K562 (cell line): ENCODE measurements at regions not wholly inside any gene's neighbourhood (a gene's known extent, or its start where the extent isn't known, plus 50 kb on each side); places are given as distances from the start of the nearest gene placed in this dataset.

ENCODE experiments used
- ATAC-seq: fragments of 200-7000 bp; cut with Tn5 transposase; 3 replicates; pipeline ENCODE4 v1.9.1; 2020; ENCODE audit warnings: moderate library complexity
- BruUV-seq: library from RNA; stranded (reverse); fragments of 400-500 nt; replicated peaks from 2 replicates; lab custom pipeline; 2021; lab: Mats Ljungman, UMichigan
- CTCF ChIA-PET: fragments of 300-600 bp; formaldehyde crosslinking; extraction: SDS; loops from one replicate; lab custom pipeline; 2021; ENCODE audit warnings: low intra/inter-chr PET ratio; lab: Yijun Ruan, JAX
- POLR2A ChIA-PET: fragments of 300-600, 350-650 bp; sonication (Branson Sonifier 250); formaldehyde crosslinking; extraction: SDS; loops from one replicate; lab custom pipeline; 2021; ENCODE audit warnings: antibody characterized with exemption, inconsistent platforms; lab: Yijun Ruan, JAX
- DNase-seq, 4 experiments: peaks; one replicate each; pipeline versions ENCODE4 v3.0.0 to v3.0.0-alpha.2; 2011 to 2018; ENCODE audit warnings: low spot score in 3 of 4, mixed read lengths in 3 of 4; ENCODE audit errors: extremely low read depth in 1 of 4
- FAIRE-seq: peaks from 2 replicates; lab custom pipeline; 2011; peaks lifted over from hg19 to GRCh38; lab: Jason Lieb, UNC
- H2AFZ ChIP-seq: 2 replicates; pipeline ENCODE4 v1.6.0; 2011; ENCODE audit warnings: low read depth, low read length, control low read depth, inconsistent platforms
- H3K27ac ChIP-seq: fragments of 200-600 bp; 3 replicates; pipeline ENCODE4 v1.8.0; 2011; ENCODE audit warnings: low read depth, mild to moderate bottlenecking, control low read depth, inconsistent platforms, low read length, moderate library complexity, mixed read lengths; ENCODE audit errors: extremely low read depth
- H3K27me3 ChIP-seq, 2 experiments: fragments of 300-600 bp in 1 of 2; 2 replicates in 1 of 2; 3 replicates in 1 of 2; pipeline versions ENCODE4 v1.6.0 to v1.8.0; 2011; ENCODE audit warnings: inconsistent platforms in 2 of 2, low read length in 2 of 2, mild to moderate bottlenecking in 1 of 2, mixed read lengths in 1 of 2, moderate library complexity in 1 of 2; ENCODE audit not compliant: control insufficient read depth in 2 of 2, insufficient read depth in 2 of 2
- H3K36me3 ChIP-seq: fragments of 300-600 bp; 3 replicates; pipeline ENCODE4 v1.8.0; 2011; ENCODE audit warnings: mild to moderate bottlenecking, low read length, inconsistent platforms; ENCODE audit not compliant: control insufficient read depth, insufficient read depth
- H3K4me1 ChIP-seq, 2 experiments: fragments of 200-600 bp in 1 of 2; replicated peaks in 1 of 2; 2 replicates in 1 of 2; 3 replicates in 1 of 2; pipeline versions ENCODE4 v1.5.1 to v1.8.0; 2011; ENCODE audit warnings: inconsistent platforms in 2 of 2, low read length in 2 of 2, mild to moderate bottlenecking in 1 of 2, mixed read lengths in 1 of 2, moderate library complexity in 1 of 2; ENCODE audit not compliant: control insufficient read depth in 2 of 2, insufficient read depth in 2 of 2
- H3K4me2 ChIP-seq: 2 replicates; pipeline ENCODE4 v1.6.1; 2011; ENCODE audit warnings: low read length, control low read depth, inconsistent platforms, mixed read lengths; ENCODE audit not compliant: insufficient read depth
- H3K4me3 ChIP-seq: fragments of 200-600 bp; sonication (generic), shearing (Covaris generic); 2 replicates; pipeline ENCODE4 v1.5.1; 2016; ENCODE audit warnings: control low read depth, inconsistent platforms
- H3K79me2 ChIP-seq: fragments of 200-600 bp; 3 replicates; pipeline ENCODE4 v1.8.0; 2011; ENCODE audit warnings: low read length, inconsistent platforms; ENCODE audit not compliant: control insufficient read depth, insufficient read depth
- H3K9ac ChIP-seq, 2 experiments: 2 replicates each; pipeline versions ENCODE4 v1.6.0 to v1.6.1; 2011; ENCODE audit warnings: low read depth in 2 of 2, low read length in 2 of 2, control low read depth in 1 of 2, inconsistent platforms in 1 of 2, mild to moderate bottlenecking in 1 of 2, mixed read lengths in 1 of 2; ENCODE audit not compliant: insufficient read depth in 1 of 2
- H3K9me1 ChIP-seq: one replicate; pipeline ENCODE4 v1.6.0; 2011; ENCODE audit warnings: inconsistent platforms, mild to moderate bottlenecking, low read length, moderate library complexity; ENCODE audit not compliant: control insufficient read depth, insufficient read depth
- H3K9me3 ChIP-seq: replicated peaks from 2 replicates; pipeline ENCODE4 v1.5.1; 2011; ENCODE audit warnings: low read depth, low read length, inconsistent platforms; ENCODE audit not compliant: control insufficient read depth, insufficient read depth
- H4K20me1 ChIP-seq: replicated peaks from 2 replicates; pipeline ENCODE4 v1.6.1; 2011; ENCODE audit warnings: low read length, inconsistent platforms, mixed read lengths; ENCODE audit not compliant: control insufficient read depth, insufficient read depth
- CBFB ChIP-seq: sonication (generic); formaldehyde crosslinking; IDR thresholded peaks from 2 replicates; pipeline ENCODE4 v1.4.0; 2020; ENCODE audit warnings: mild to moderate bottlenecking, missing genetic modification reagents
- E2F6 ChIP-seq, 2 experiments: IDR thresholded peaks; 2 replicates each; pipeline ENCODE4 v1.6.1; 2011; ENCODE audit warnings: borderline replicate concordance in 1 of 2, control low read depth in 1 of 2, low read depth in 1 of 2, low read length in 1 of 2, mild to moderate bottlenecking in 1 of 2, mixed read lengths in 1 of 2, moderate library complexity in 1 of 2; ENCODE audit not compliant: insufficient read depth in 1 of 2, insufficient read length in 1 of 2, poor library complexity in 1 of 2, severe bottlenecking in 1 of 2; ENCODE audit errors: extremely low read depth in 1 of 2
- E2F8 ChIP-seq: fragments of 450-650 bp; IDR thresholded peaks from 2 replicates; pipeline ENCODE4 v1.7.1; 2018; ENCODE audit warnings: mild to moderate bottlenecking, low read depth; ENCODE audit not compliant: partially characterized antibody
- HEY1 ChIP-seq: fragments of 250-450 bp; sonication (Bioruptor Pico); IDR thresholded peaks from 2 replicates; pipeline ENCODE4 v1.5.0; 2020; ENCODE audit warnings: mild to moderate bottlenecking, moderate library complexity, borderline replicate concordance
- HSF4 ChIP-seq: fragments of 250-450 bp; sonication (Bioruptor Pico); IDR thresholded peaks from 2 replicates; pipeline ENCODE4 v2.1.2; 2022; ENCODE audit warnings: mild to moderate bottlenecking, moderate library complexity, borderline replicate concordance
- PCBP2 ChIP-seq: fragments of 200-400 bp; formaldehyde crosslinking; IDR thresholded peaks from 2 replicates; pipeline ENCODE4 v1.6.1; 2018; ENCODE audit warnings: low read length, low read depth, mild to moderate bottlenecking, moderate library complexity; ENCODE audit not compliant: poor library complexity, severe bottlenecking
- PML ChIP-seq: IDR thresholded peaks from 2 replicates; pipeline ENCODE4 v1.6.1; 2012; ENCODE audit warnings: low read length, inconsistent platforms
- PTRF ChIP-seq: fragments of 450-650 bp; IDR thresholded peaks from 2 replicates; pipeline ENCODE4 v1.6.1; 2016; ENCODE audit warnings: mild to moderate bottlenecking, missing genetic modification characterization, missing compliant biosample characterization
- ZFPM2 ChIP-seq: fragments of 250-450 bp; sonication (Bioruptor Pico); IDR thresholded peaks from 2 replicates; pipeline ENCODE4 v1.5.1; 2022; ENCODE audit warnings: mild to moderate bottlenecking
- ZNF3 ChIP-seq: fragments of 250-450 bp; sonication (Bioruptor Pico); IDR thresholded peaks from 2 replicates; pipeline ENCODE4 v1.5.0; 2021; ENCODE audit warnings: mild to moderate bottlenecking, moderate library complexity
- ZNF431 ChIP-seq: sonication (generic); formaldehyde crosslinking; IDR thresholded peaks from 2 replicates; pipeline ENCODE4 v1.8.0; 2022; ENCODE audit warnings: mild to moderate bottlenecking, missing genetic modification reagents
- ZNF57 ChIP-seq: fragments of 450-650 bp; formaldehyde crosslinking; IDR thresholded peaks from 2 replicates; pipeline ENCODE4 v1.4.0; 2020; ENCODE audit warnings: mild to moderate bottlenecking, moderate library complexity
- WGBS: fragments of 100-300 bp; shearing (Covaris generic); methylation state at CpG from one replicate; pipeline ENCODE4 v1.1.6; 2016; ENCODE audit warnings: low coverage, mixed read lengths; ENCODE audit not compliant: insufficient coverage; ENCODE audit errors: missing lambda C conversion rate; 5-methylcytosine and 5-hydroxymethylcytosine counted together
- in situ Hi-C: fragments of 300-500 bp; cut with MboI; formaldehyde crosslinking; loops from 4 replicates; pipeline ENCODE4 v1.15.0; 2018; ENCODE audit warnings: inconsistent platforms, mixed read lengths
- intact Hi-C: fragments of 100-400 bp; cut with micrococcal nuclease; formaldehyde crosslinking; loops from 2 replicates; pipeline ENCODE4 v1.14.2; 2022
- TF ChIP-seq, protein P1 (sequence below), 2 experiments: fragments of 450-650 bp; conservative IDR thresholded peaks; 2 replicates each; pipeline ENCODE4 v1.6.1; 2017; ENCODE audit warnings: mild to moderate bottlenecking in 2 of 2, moderate library complexity in 2 of 2
- TF ChIP-seq, protein P2 (sequence below): IDR thresholded peaks from 2 replicates; pipeline ENCODE4 v1.6.1; 2011; ENCODE audit warnings: borderline replicate concordance, low read depth, mild to moderate bottlenecking, moderate library complexity, low read length; ENCODE audit not compliant: insufficient read depth, poor library complexity, severe bottlenecking

DNA sequence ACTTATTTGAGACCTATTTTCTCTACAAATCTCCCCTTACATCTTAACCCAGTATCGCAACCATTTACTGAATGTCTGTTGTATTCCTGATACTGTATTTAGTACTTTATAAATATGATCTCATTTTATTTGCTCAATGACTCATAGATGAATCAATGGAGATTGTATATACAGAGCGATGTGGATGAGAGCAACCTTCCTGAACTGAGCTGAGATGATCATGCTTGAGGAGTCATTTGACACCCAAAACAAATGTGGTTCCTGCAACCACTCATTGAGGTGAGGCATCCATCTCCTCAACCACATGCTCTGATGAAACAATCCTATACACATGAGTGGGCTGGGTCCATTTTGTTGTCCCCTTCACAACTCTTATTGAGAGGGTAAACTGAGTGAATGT is 250.0 kb downstream of the CDC14C start:
- intact Hi-C loops = no loop called here
- TF ChIP-seq ZNF57 = no peak
- TF ChIP-seq ZNF3 (CRISPR knock-in tag) = no peak
- TF ChIP-seq, protein P1, sequence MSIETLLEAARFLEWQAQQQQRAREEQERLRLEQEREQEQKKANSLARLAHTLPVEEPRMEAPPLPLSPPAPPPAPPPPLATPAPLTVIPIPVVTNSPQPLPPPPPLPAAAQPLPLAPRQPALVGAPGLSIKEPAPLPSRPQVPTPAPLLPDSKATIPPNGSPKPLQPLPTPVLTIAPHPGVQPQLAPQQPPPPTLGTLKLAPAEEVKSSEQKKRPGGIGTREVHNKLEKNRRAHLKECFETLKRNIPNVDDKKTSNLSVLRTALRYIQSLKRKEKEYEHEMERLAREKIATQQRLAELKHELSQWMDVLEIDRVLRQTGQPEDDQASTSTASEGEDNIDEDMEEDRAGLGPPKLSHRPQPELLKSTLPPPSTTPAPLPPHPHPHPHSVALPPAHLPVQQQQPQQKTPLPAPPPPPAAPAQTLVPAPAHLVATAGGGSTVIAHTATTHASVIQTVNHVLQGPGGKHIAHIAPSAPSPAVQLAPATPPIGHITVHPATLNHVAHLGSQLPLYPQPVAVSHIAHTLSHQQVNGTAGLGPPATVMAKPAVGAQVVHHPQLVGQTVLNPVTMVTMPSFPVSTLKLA (conservative IDR thresholded peaks at IDR 0.05) = no peak
- no peak for TF ChIP-seq E2F6 (IDR thresholded peaks at IDR 0.05; ENCODE audit: borderline replicate concordance in 1 of 2, extremely low read depth in 1 of 2, insufficient read depth in 1 of 2, insufficient read length in 1 of 2, low read depth in 1 of 2, low read length in 1 of 2, poor library complexity in 1 of 2, severe bottlenecking in 1 of 2)
- no peak for TF ChIP-seq PTRF
- TF ChIP-seq ZNF431 (CRISPR knock-in tag) = no peak
- TF ChIP-seq PML = no peak
- TF ChIP-seq HSF4 (CRISPR knock-in tag) = no peak
- no peak for TF ChIP-seq HEY1 (CRISPR knock-in tag)
- no peak for TF ChIP-seq E2F8
- no peak for TF ChIP-seq PCBP2
- no peak for TF ChIP-seq ZFPM2 (CRISPR knock-in tag)
- TF ChIP-seq, protein P2, sequence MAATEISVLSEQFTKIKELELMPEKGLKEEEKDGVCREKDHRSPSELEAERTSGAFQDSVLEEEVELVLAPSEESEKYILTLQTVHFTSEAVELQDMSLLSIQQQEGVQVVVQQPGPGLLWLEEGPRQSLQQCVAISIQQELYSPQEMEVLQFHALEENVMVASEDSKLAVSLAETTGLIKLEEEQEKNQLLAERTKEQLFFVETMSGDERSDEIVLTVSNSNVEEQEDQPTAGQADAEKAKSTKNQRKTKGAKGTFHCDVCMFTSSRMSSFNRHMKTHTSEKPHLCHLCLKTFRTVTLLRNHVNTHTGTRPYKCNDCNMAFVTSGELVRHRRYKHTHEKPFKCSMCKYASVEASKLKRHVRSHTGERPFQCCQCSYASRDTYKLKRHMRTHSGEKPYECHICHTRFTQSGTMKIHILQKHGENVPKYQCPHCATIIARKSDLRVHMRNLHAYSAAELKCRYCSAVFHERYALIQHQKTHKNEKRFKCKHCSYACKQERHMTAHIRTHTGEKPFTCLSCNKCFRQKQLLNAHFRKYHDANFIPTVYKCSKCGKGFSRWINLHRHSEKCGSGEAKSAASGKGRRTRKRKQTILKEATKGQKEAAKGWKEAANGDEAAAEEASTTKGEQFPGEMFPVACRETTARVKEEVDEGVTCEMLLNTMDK = no peak
- no peak for TF ChIP-seq CBFB (CRISPR knock-in tag)

More for the DNA sequence above, 250.0 kb downstream of the CDC14C start:
- FAIRE-seq (no peak), ATAC-seq (no peak), DNase-seq (no peak)
- Histone ChIP-seq H4K20me1 (no peaks in the 10 kb centered on the region), H3K4me2 (no peak overlapping the region), H3K4me3 (no peak overlapping the region), H3K27me3 (no peaks in the 10 kb centered on the region), H3K9me3 (no peaks in the 10 kb centered on the region), H3K27ac (no peak overlapping the region), H2AFZ (no peak overlapping the region), H3K36me3 (no peaks in the 10 kb centered on the region), H3K79me2 (no peaks in the 10 kb centered on the region), H3K4me1 (no peaks in the 10 kb centered on the region), H3K9ac (no peak overlapping the region), H3K9me1 (no peaks in the 10 kb centered on the region)
- ChIA-PET CTCF (no interaction called here), POLR2A (no interaction called here)
- BruUV-seq = no TSS peak
- in situ Hi-C loops = no loop called here
- 17% methylated on average over 2 of the region's 2 CpGs for WGBS
